Fibroblast of lung (primary cell): ENCODE measurements at regions not wholly inside any gene's neighbourhood (a gene's known extent, or its start where the extent isn't known, plus 50 kb on each side); places are given as distances from the start of the nearest gene placed in this dataset.

ENCODE experiments used
- EZH2 ChIP-seq: IDR thresholded peaks from 2 replicates; pipeline ENCODE4 v1.5.1; 2012; ENCODE audit warnings: low read length, control low read depth, mild to moderate bottlenecking; ENCODE audit errors: missing control alignments
- TF ChIP-seq, protein P1 (sequence below), 2 donors: IDR thresholded peaks in 1 of 2; conservative IDR thresholded peaks in 1 of 2; 1 replicate in 1 of 2; 2 replicates in 1 of 2; pipeline ENCODE4 v1.5.1; 2011 to 2012; ENCODE audit warnings: low read length in 2 of 2, control low read depth in 1 of 2, inconsistent platforms in 1 of 2, low read depth in 1 of 2, mild to moderate bottlenecking in 1 of 2

- TF ChIP-seq, protein P1, sequence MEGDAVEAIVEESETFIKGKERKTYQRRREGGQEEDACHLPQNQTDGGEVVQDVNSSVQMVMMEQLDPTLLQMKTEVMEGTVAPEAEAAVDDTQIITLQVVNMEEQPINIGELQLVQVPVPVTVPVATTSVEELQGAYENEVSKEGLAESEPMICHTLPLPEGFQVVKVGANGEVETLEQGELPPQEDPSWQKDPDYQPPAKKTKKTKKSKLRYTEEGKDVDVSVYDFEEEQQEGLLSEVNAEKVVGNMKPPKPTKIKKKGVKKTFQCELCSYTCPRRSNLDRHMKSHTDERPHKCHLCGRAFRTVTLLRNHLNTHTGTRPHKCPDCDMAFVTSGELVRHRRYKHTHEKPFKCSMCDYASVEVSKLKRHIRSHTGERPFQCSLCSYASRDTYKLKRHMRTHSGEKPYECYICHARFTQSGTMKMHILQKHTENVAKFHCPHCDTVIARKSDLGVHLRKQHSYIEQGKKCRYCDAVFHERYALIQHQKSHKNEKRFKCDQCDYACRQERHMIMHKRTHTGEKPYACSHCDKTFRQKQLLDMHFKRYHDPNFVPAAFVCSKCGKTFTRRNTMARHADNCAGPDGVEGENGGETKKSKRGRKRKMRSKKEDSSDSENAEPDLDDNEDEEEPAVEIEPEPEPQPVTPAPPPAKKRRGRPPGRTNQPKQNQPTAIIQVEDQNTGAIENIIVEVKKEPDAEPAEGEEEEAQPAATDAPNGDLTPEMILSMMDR (conservative IDR thresholded peaks at IDR 0.05 in 1 of 2, IDR thresholded peaks at IDR 0.05 in 1 of 2; ENCODE audit: low read depth in 1 of 2, low read length in 2 of 2), result no peak
- TF ChIP-seq EZH2, result no peak
Measured at GRCh38 chr4:181766061-181766548, 477.1 kb upstream of the TENM3 start.
